Fibroblast of the conjunctiva (primary cell): ENCODE measurements at regions not wholly inside any gene's neighbourhood (a gene's known extent, or its start where the extent isn't known, plus 50 kb on each side); places are given as distances from the start of the nearest gene placed in this dataset.

ENCODE experiments used
- DNase-seq: peaks from one replicate; pipeline ENCODE4 v3.0.0-alpha.2; 2010; ENCODE audit warnings: low read depth

- no peak for DNase-seq
Measured at GRCh38 chr18:1958798-1959197, 612.5 kb downstream of the METTL4 start.

- no peak for DNase-seq
Measured at GRCh38 chr18:1965016-1965415, 606.3 kb downstream of the METTL4 start.

- no peak for DNase-seq
Measured at GRCh38 chr18:1965541-1965940, 605.8 kb downstream of the METTL4 start.

- DNase-seq: no peak
Measured at GRCh38 chr18:1968801-1969498, 602.4 kb downstream of the METTL4 start.

GRCh38 chr18:1976484-1976883 is 594.8 kb downstream of the METTL4 start:
- no peak for DNase-seq

GRCh38 chr18:1982056-1982455 is 589.2 kb downstream of the METTL4 start:
- no peak for DNase-seq

- no peak for DNase-seq
Measured at GRCh38 chr18:1983746-1984515, 587.4 kb downstream of the METTL4 start.

GRCh38 chr18:1993866-1994265 is 577.4 kb downstream of the METTL4 start:
- DNase-seq: no peak

GRCh38 chr18:1994471-1994870 is 576.8 kb downstream of the METTL4 start:
- no peak for DNase-seq

GRCh38 chr18:1995041-1995612 is 576.2 kb downstream of the METTL4 start:
- DNase-seq: no peak

- no peak for DNase-seq
Measured at GRCh38 chr18:1998121-1998520, 573.2 kb downstream of the METTL4 start.

- no peak for DNase-seq
Measured at GRCh38 chr18:1999387-1999786, 571.9 kb downstream of the METTL4 start.

GRCh38 chr18:2002151-2002550 is 569.2 kb downstream of the METTL4 start:
- DNase-seq: no peak

- DNase-seq: no peak
Measured at GRCh38 chr18:2002604-2003003, 568.7 kb downstream of the METTL4 start.

- DNase-seq: no peak
Measured at GRCh38 chr18:2009942-2010697, 561.2 kb downstream of the METTL4 start.

- no peak for DNase-seq
Measured at GRCh38 chr18:2027016-2027415, 544.3 kb downstream of the METTL4 start.

- no peak for DNase-seq
Measured at GRCh38 chr18:2027756-2028155, 543.5 kb downstream of the METTL4 start.

- no peak for DNase-seq
Measured at GRCh38 chr18:2028986-2029385, 542.3 kb downstream of the METTL4 start.

GRCh38 chr18:2030647-2031046 is 540.7 kb downstream of the METTL4 start:
- DNase-seq: no peak

- no peak for DNase-seq
Measured at GRCh38 chr18:2032036-2032435, 539.3 kb downstream of the METTL4 start.

- DNase-seq: no peak
Measured at GRCh38 chr18:2035056-2035455, 536.2 kb downstream of the METTL4 start.

- DNase-seq: no peak
Measured at GRCh38 chr18:2036086-2036485, 535.2 kb downstream of the METTL4 start.

- no peak for DNase-seq
Measured at GRCh38 chr18:2040279-2040678, 531.0 kb downstream of the METTL4 start.
